ENCODE measurements at regions not wholly inside any gene's neighbourhood (a gene's known extent, or its start where the extent isn't known, plus 50 kb on each side); places are given as distances from the start of the nearest gene placed in this dataset.

GRCh38 chr19:28238270-28238820 is 974.6 kb downstream of the UQCRFS1 start:
- TF ChIP-seq CTCF (conservative IDR thresholded peaks at IDR 0.05 in 1 of 2, IDR thresholded peaks at IDR 0.05 in 1 of 2; ENCODE audit: extremely low read depth in 1 of 2, insufficient read depth in 1 of 2, low read depth in 1 of 2, low read length in 2 of 2) (no peak), EZH2 (IDR thresholded peaks at IDR 0.05; ENCODE audit: borderline replicate concordance, low read length) (no peak)

All from mammary epithelial cell (primary cell).